ENCODE measurements at regions not wholly inside any gene's neighbourhood (a gene's known extent, or its start where the extent isn't known, plus 50 kb on each side); places are given as distances from the start of the nearest gene placed in this dataset.

DNA sequence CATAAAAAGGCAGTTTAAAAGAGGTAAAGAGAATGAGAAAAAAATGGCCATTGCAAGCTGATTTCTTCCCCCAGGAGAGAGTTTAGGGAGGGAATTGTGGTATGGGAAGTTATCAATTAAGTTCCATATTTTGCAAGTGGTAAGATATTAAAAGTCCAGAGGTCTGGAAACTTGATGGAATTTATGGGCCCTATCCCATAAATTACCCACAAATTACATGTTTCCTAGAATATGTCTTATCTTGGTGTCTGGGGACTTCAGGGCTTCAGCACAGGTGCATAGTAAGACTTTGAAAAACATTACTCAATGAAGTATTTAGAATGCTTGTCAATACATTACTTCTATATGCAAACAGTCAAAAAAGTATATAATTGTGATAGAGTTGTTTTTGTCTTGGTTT, 614.9 kb upstream of the LRRC4C start:
- TF ChIP-seq, protein P1, sequence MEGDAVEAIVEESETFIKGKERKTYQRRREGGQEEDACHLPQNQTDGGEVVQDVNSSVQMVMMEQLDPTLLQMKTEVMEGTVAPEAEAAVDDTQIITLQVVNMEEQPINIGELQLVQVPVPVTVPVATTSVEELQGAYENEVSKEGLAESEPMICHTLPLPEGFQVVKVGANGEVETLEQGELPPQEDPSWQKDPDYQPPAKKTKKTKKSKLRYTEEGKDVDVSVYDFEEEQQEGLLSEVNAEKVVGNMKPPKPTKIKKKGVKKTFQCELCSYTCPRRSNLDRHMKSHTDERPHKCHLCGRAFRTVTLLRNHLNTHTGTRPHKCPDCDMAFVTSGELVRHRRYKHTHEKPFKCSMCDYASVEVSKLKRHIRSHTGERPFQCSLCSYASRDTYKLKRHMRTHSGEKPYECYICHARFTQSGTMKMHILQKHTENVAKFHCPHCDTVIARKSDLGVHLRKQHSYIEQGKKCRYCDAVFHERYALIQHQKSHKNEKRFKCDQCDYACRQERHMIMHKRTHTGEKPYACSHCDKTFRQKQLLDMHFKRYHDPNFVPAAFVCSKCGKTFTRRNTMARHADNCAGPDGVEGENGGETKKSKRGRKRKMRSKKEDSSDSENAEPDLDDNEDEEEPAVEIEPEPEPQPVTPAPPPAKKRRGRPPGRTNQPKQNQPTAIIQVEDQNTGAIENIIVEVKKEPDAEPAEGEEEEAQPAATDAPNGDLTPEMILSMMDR (IDR thresholded peaks at IDR 0.05; ENCODE audit: insufficient read depth, low read depth, low read length) = no peak
- no peak for TF ChIP-seq EZH2 (IDR thresholded peaks at IDR 0.05; ENCODE audit: insufficient read depth, low read length)
